ENCODE measurements at regions not wholly inside any gene's neighbourhood (a gene's known extent, or its start where the extent isn't known, plus 50 kb on each side); places are given as distances from the start of the nearest gene placed in this dataset.
A peak's percentile ranks its signal among the peaks of the same experiment; 100 is the strongest.

GRCh38 chr6:44732243-44732642 is 344.7 kb downstream of the CDC5L start:
- no peak overlapping the region for H3K27ac Mint-ChIP-seq (ENCODE audit: low read depth)
- H3K36me3 Mint-ChIP-seq (ENCODE audit: insufficient read depth): no peaks in the 10 kb centered on the region
- no peak for DNase-seq (ENCODE audit: low spot score in 2 of 2)
- H3K27me3 Mint-ChIP-seq: no peaks in the 10 kb centered on the region
- ATAC-seq (replicated peaks; ENCODE audit: extremely low read depth, poor library complexity, severe bottlenecking): no peak
- H3K9me3 Mint-ChIP-seq: no peaks in the 10 kb centered on the region
- no peaks in the 10 kb centered on the region for H3K4me1 Mint-ChIP-seq
- H3K4me3 Mint-ChIP-seq: no peak overlapping the region

- no peak for ATAC-seq (replicated peaks; ENCODE audit: extremely low read depth, poor library complexity, severe bottlenecking)
- no peaks in the 10 kb centered on the region for H3K27me3 Mint-ChIP-seq
- H3K4me1 Mint-ChIP-seq: no peaks in the 10 kb centered on the region
These were observed 345.6 kb downstream of the CDC5L start for GRCh38 chr6:44733126-44733525.

GRCh38 chr6:44733868-44734267 is 346.4 kb downstream of the CDC5L start:
- ATAC-seq (replicated peaks; ENCODE audit: extremely low read depth, poor library complexity, severe bottlenecking) (no peak), DNase-seq (ENCODE audit: low spot score in 2 of 2) (no peak)
- H3K27ac Mint-ChIP-seq (ENCODE audit: low read depth): no peak overlapping the region
- H3K27me3 Mint-ChIP-seq: no peaks in the 10 kb centered on the region
- H3K36me3 Mint-ChIP-seq (ENCODE audit: insufficient read depth): no peaks in the 10 kb centered on the region
- H3K9me3 Mint-ChIP-seq: no peaks in the 10 kb centered on the region
- no peak overlapping the region for H3K4me3 Mint-ChIP-seq
- H3K4me1 Mint-ChIP-seq: no peaks in the 10 kb centered on the region

More at GRCh38 chr6:44733126-44733525, 345.6 kb downstream of the CDC5L start:
- H3K4me3 Mint-ChIP-seq: no peak overlapping the region
- H3K36me3 Mint-ChIP-seq (ENCODE audit: insufficient read depth): no peaks in the 10 kb centered on the region
- H3K27ac Mint-ChIP-seq (ENCODE audit: low read depth): no peak overlapping the region
- DNase-seq (ENCODE audit: low spot score in 2 of 2): no peak
- H3K9me3 Mint-ChIP-seq: no peaks in the 10 kb centered on the region

- H3K36me3 Mint-ChIP-seq (ENCODE audit: insufficient read depth): no peaks in the 10 kb centered on the region
- H3K27ac Mint-ChIP-seq (ENCODE audit: low read depth): no peak overlapping the region
- no peaks in the 10 kb centered on the region for H3K9me3 Mint-ChIP-seq
- peaks cover 4% of the 10 kb centered on the region for H3K27me3 Mint-ChIP-seq
- no peak for DNase-seq (ENCODE audit: low spot score in 2 of 2)
- no peak overlapping the region for H3K4me3 Mint-ChIP-seq
- ATAC-seq (replicated peaks; ENCODE audit: extremely low read depth, poor library complexity, severe bottlenecking): no peak
- no peaks in the 10 kb centered on the region for H3K4me1 Mint-ChIP-seq
These were observed 347.6 kb downstream of the CDC5L start for GRCh38 chr6:44734886-44735629.

- ATAC-seq (replicated peaks; ENCODE audit: extremely low read depth, poor library complexity, severe bottlenecking): no peak
- H3K36me3 Mint-ChIP-seq (ENCODE audit: insufficient read depth): no peaks in the 10 kb centered on the region
- no peak for DNase-seq (ENCODE audit: low spot score in 2 of 2)
- H3K4me3 Mint-ChIP-seq: no peak overlapping the region
- H3K9me3 Mint-ChIP-seq: no peaks in the 10 kb centered on the region
- no peaks in the 10 kb centered on the region for H3K4me1 Mint-ChIP-seq
- peaks cover 9% of the 10 kb centered on the region for H3K27me3 Mint-ChIP-seq
- no peak overlapping the region for H3K27ac Mint-ChIP-seq (ENCODE audit: low read depth)
These were observed 348.1 kb downstream of the CDC5L start for GRCh38 chr6:44735630-44735963.

GRCh38 chr6:44737341-44737740 is 349.8 kb downstream of the CDC5L start:
- no peak overlapping the region for H3K27ac Mint-ChIP-seq (ENCODE audit: low read depth)
- H3K4me1 Mint-ChIP-seq: no peaks in the 10 kb centered on the region
- peaks cover 22% of the 10 kb centered on the region for H3K27me3 Mint-ChIP-seq
- ATAC-seq (replicated peaks; ENCODE audit: extremely low read depth, poor library complexity, severe bottlenecking) (no peak), DNase-seq (ENCODE audit: low spot score in 2 of 2) (no peak)
- H3K4me3 Mint-ChIP-seq: no peak overlapping the region
- no peaks in the 10 kb centered on the region for H3K9me3 Mint-ChIP-seq
- no peaks in the 10 kb centered on the region for H3K36me3 Mint-ChIP-seq (ENCODE audit: insufficient read depth)

- Mint-ChIP-seq H3K36me3 (ENCODE audit: insufficient read depth) (no peaks in the 10 kb centered on the region), H3K4me3 (no peak overlapping the region), H3K27me3 (peaks cover 28% of the 10 kb centered on the region), H3K4me1 (no peaks in the 10 kb centered on the region), H3K27ac (ENCODE audit: low read depth) (no peak overlapping the region), H3K9me3 (no peaks in the 10 kb centered on the region)
- ATAC-seq (replicated peaks; ENCODE audit: extremely low read depth, poor library complexity, severe bottlenecking) (no peak), DNase-seq (ENCODE audit: low spot score in 2 of 2) (no peak)
These were observed 350.5 kb downstream of the CDC5L start for GRCh38 chr6:44737829-44738528.

GRCh38 chr6:44738601-44739146 is 351.2 kb downstream of the CDC5L start:
- Mint-ChIP-seq H3K9me3 (no peaks in the 10 kb centered on the region), H3K27ac (ENCODE audit: low read depth) (peak overlapping the region; percentile 7), H3K27me3 (peaks cover 31% of the 10 kb centered on the region), H3K4me3 (no peak overlapping the region), H3K4me1 (no peaks in the 10 kb centered on the region), H3K36me3 (ENCODE audit: insufficient read depth) (no peaks in the 10 kb centered on the region)
- DNase-seq (ENCODE audit: low spot score in 2 of 2): no peak
- no peak for ATAC-seq (replicated peaks; ENCODE audit: extremely low read depth, poor library complexity, severe bottlenecking)

- DNase-seq (ENCODE audit: low spot score in 2 of 2): no peak
- H3K4me1 Mint-ChIP-seq: no peaks in the 10 kb centered on the region
- H3K9me3 Mint-ChIP-seq: no peaks in the 10 kb centered on the region
- H3K27me3 Mint-ChIP-seq: peaks cover 31% of the 10 kb centered on the region
- no peaks in the 10 kb centered on the region for H3K36me3 Mint-ChIP-seq (ENCODE audit: insufficient read depth)
- no peak for ATAC-seq (replicated peaks; ENCODE audit: extremely low read depth, poor library complexity, severe bottlenecking)
- no peak overlapping the region for H3K27ac Mint-ChIP-seq (ENCODE audit: low read depth)
- H3K4me3 Mint-ChIP-seq: no peak overlapping the region
These were observed 351.7 kb downstream of the CDC5L start for GRCh38 chr6:44739181-44739580.

- H3K36me3 Mint-ChIP-seq (ENCODE audit: insufficient read depth): peaks cover 2% of the 10 kb centered on the region
- H3K27ac Mint-ChIP-seq (ENCODE audit: low read depth): no peak overlapping the region
- H3K4me3 Mint-ChIP-seq: no peak overlapping the region
- no peak for DNase-seq (ENCODE audit: low spot score in 2 of 2)
- H3K9me3 Mint-ChIP-seq: no peaks in the 10 kb centered on the region
- no peaks in the 10 kb centered on the region for H3K4me1 Mint-ChIP-seq
- H3K27me3 Mint-ChIP-seq: peaks cover 31% of the 10 kb centered on the region
- no peak for ATAC-seq (replicated peaks; ENCODE audit: extremely low read depth, poor library complexity, severe bottlenecking)
These were observed 353.1 kb downstream of the CDC5L start for GRCh38 chr6:44740566-44741120.

- Mint-ChIP-seq H3K27me3 (peaks cover 31% of the 10 kb centered on the region), H3K4me3 (no peak overlapping the region), H3K27ac (ENCODE audit: low read depth) (no peak overlapping the region), H3K36me3 (ENCODE audit: insufficient read depth) (peaks cover 2% of the 10 kb centered on the region), H3K4me1 (no peaks in the 10 kb centered on the region), H3K9me3 (no peaks in the 10 kb centered on the region)
- no peak for DNase-seq (ENCODE audit: low spot score in 2 of 2)
- no peak for ATAC-seq (replicated peaks; ENCODE audit: extremely low read depth, poor library complexity, severe bottlenecking)
These were observed 354.7 kb downstream of the CDC5L start for GRCh38 chr6:44742201-44742600.

- peaks cover 31% of the 10 kb centered on the region for H3K27me3 Mint-ChIP-seq
- no peak overlapping the region for H3K4me3 Mint-ChIP-seq
- DNase-seq (ENCODE audit: low spot score in 2 of 2) (no peak), ATAC-seq (replicated peaks; ENCODE audit: extremely low read depth, poor library complexity, severe bottlenecking) (no peak)
- H3K27ac Mint-ChIP-seq (ENCODE audit: low read depth): no peak overlapping the region
- H3K9me3 Mint-ChIP-seq: no peaks in the 10 kb centered on the region
- H3K36me3 Mint-ChIP-seq (ENCODE audit: insufficient read depth): peaks cover 2% of the 10 kb centered on the region
- H3K4me1 Mint-ChIP-seq: no peaks in the 10 kb centered on the region
These were observed 355.4 kb downstream of the CDC5L start for GRCh38 chr6:44742828-44743372.
